IPS-20b (cell line): ENCODE measurements at regions not wholly inside any gene's neighbourhood (a gene's known extent, or its start where the extent isn't known, plus 50 kb on each side); places are given as distances from the start of the nearest gene placed in this dataset.
"Not testable (repeated sequence)": the region's sequence is repeated elsewhere in the genome, so short reads cannot be mapped to it uniquely, and the experiment has no call there.

Experiments
- H3K27ac ChIP-seq: one replicate; pipeline ENCODE4 v1.5.1; 2013; ENCODE audit warnings: low read length
- H3K27me3 ChIP-seq: 2 replicates; pipeline ENCODE4 v1.6.1; 2013; ENCODE audit warnings: mild to moderate bottlenecking, low read length, inconsistent platforms; ENCODE audit not compliant: insufficient read depth
- H3K36me3 ChIP-seq: 2 replicates; pipeline ENCODE4 v1.6.1; 2013; ENCODE audit warnings: low read depth, mild to moderate bottlenecking, inconsistent platforms, low read length, moderate library complexity; ENCODE audit not compliant: insufficient read depth
- H3K4me1 ChIP-seq: 2 replicates; pipeline ENCODE4 v1.6.1; 2013; ENCODE audit warnings: mild to moderate bottlenecking, control low read depth, inconsistent platforms, low read length, moderate library complexity; ENCODE audit not compliant: insufficient read depth
- H3K4me3 ChIP-seq: 2 replicates; pipeline ENCODE4 v1.5.1; 2013; ENCODE audit warnings: mild to moderate bottlenecking, low read length, inconsistent platforms
- H3K9ac ChIP-seq: 2 replicates; pipeline ENCODE4 v1.6.1; 2013; ENCODE audit warnings: low read depth, mild to moderate bottlenecking, inconsistent platforms, low read length, moderate library complexity
- H3K9me3 ChIP-seq: 2 replicates; pipeline ENCODE4 v1.6.1; 2013; ENCODE audit warnings: mild to moderate bottlenecking, low read depth, low read length, inconsistent platforms; ENCODE audit not compliant: insufficient read depth

GRCh38 chr21:34221331-34222030, 142.3 kb upstream of the KCNE2 start:
- Histone ChIP-seq H3K27ac (no peak overlapping the region), H3K27me3 (no peaks in the 10 kb centered on the region), H3K4me3 (no peak overlapping the region), H3K9me3 (no peaks in the 10 kb centered on the region), H3K4me1 (no peaks in the 10 kb centered on the region), H3K9ac (no peak overlapping the region), H3K36me3 (no peaks in the 10 kb centered on the region)

GRCh38 chr21:34222031-34222335, 141.8 kb upstream of the KCNE2 start:
- Histone ChIP-seq H3K36me3 (no peaks in the 10 kb centered on the region), H3K4me3 (no peak overlapping the region), H3K9ac (no peak overlapping the region), H3K4me1 (no peaks in the 10 kb centered on the region), H3K9me3 (no peaks in the 10 kb centered on the region), H3K27me3 (no peaks in the 10 kb centered on the region), H3K27ac (no peak overlapping the region)

- Histone ChIP-seq H3K36me3 (no peaks in the 10 kb centered on the region), H3K9me3 (no peaks in the 10 kb centered on the region), H3K4me3 (no peak overlapping the region), H3K4me1 (no peaks in the 10 kb centered on the region), H3K27ac (no peak overlapping the region), H3K9ac (no peak overlapping the region), H3K27me3 (no peaks in the 10 kb centered on the region)
Measured at GRCh38 chr21:34223376-34223775, 140.4 kb upstream of the KCNE2 start.

- Histone ChIP-seq H3K27me3 (no peaks in the 10 kb centered on the region), H3K36me3 (no peaks in the 10 kb centered on the region), H3K27ac (no peak overlapping the region), H3K4me3 (no peak overlapping the region), H3K4me1 (no peaks in the 10 kb centered on the region), H3K9me3 (no peaks in the 10 kb centered on the region), H3K9ac (no peak overlapping the region)
Measured at GRCh38 chr21:34227386-34227852, 136.4 kb upstream of the KCNE2 start.

- Histone ChIP-seq H3K4me3 (no peak overlapping the region), H3K27me3 (no peaks in the 10 kb centered on the region), H3K9me3 (no peaks in the 10 kb centered on the region), H3K4me1 (no peaks in the 10 kb centered on the region), H3K9ac (no peak overlapping the region), H3K27ac (no peak overlapping the region), H3K36me3 (no peaks in the 10 kb centered on the region)
Measured at GRCh38 chr21:34228792-34229191, 135.0 kb upstream of the KCNE2 start.

GRCh38 chr21:34229353-34229752, 134.5 kb upstream of the KCNE2 start:
- Histone ChIP-seq H3K4me1 (no peaks in the 10 kb centered on the region), H3K9ac (no peak overlapping the region), H3K9me3 (no peaks in the 10 kb centered on the region), H3K27me3 (no peaks in the 10 kb centered on the region), H3K36me3 (no peaks in the 10 kb centered on the region), H3K27ac (no peak overlapping the region), H3K4me3 (no peak overlapping the region)

GRCh38 chr21:34233741-34234140, 130.1 kb upstream of the KCNE2 start:
- H3K4me1 ChIP-seq, H3K9ac ChIP-seq, H3K36me3 ChIP-seq, H3K27me3 ChIP-seq, H3K27ac ChIP-seq, H3K4me3 ChIP-seq, H3K9me3 ChIP-seq: not testable (repeated sequence)

- 0 out of 2 replicates have a peak, but pooled peaks cover 8% of the 10 kb centered on the region for H3K4me1 ChIP-seq
- H3K27me3 ChIP-seq: no peaks in the 10 kb centered on the region
- H3K27ac ChIP-seq: no peak overlapping the region
- H3K9ac ChIP-seq: no peak overlapping the region
- H3K36me3 ChIP-seq: no peaks in the 10 kb centered on the region
- no peaks in the 10 kb centered on the region for H3K9me3 ChIP-seq
- H3K4me3 ChIP-seq: no peak overlapping the region
Measured at GRCh38 chr21:34235514-34235913, 128.3 kb upstream of the KCNE2 start.

GRCh38 chr21:34242973-34243372, 120.8 kb upstream of the KCNE2 start:
- Histone ChIP-seq H3K9ac (no peak overlapping the region), H3K4me1 (no peaks in the 10 kb centered on the region), H3K27ac (no peak overlapping the region), H3K9me3 (no peaks in the 10 kb centered on the region), H3K4me3 (no peak overlapping the region), H3K36me3 (no peaks in the 10 kb centered on the region), H3K27me3 (no peaks in the 10 kb centered on the region)

- Histone ChIP-seq H3K36me3 (no peaks in the 10 kb centered on the region), H3K27me3 (no peaks in the 10 kb centered on the region), H3K9me3 (no peaks in the 10 kb centered on the region), H3K4me3 (no peak overlapping the region), H3K27ac (no peak overlapping the region), H3K4me1 (no peaks in the 10 kb centered on the region), H3K9ac (no peak overlapping the region)
Measured at GRCh38 chr21:34243562-34243961, 120.2 kb upstream of the KCNE2 start.

- H3K4me1 ChIP-seq: no peaks in the 10 kb centered on the region
- no peak overlapping the region for H3K4me3 ChIP-seq
- H3K27ac ChIP-seq: no peak overlapping the region
- no peaks in the 10 kb centered on the region for H3K36me3 ChIP-seq
- H3K9ac ChIP-seq: no peak overlapping the region
- peaks cover 8% of the 10 kb centered on the region for H3K9me3 ChIP-seq
- no peaks in the 10 kb centered on the region for H3K27me3 ChIP-seq
Measured at GRCh38 chr21:34252751-34253150, 111.1 kb upstream of the KCNE2 start.

GRCh38 chr21:34255073-34255472, 108.7 kb upstream of the KCNE2 start:
- no peaks in the 10 kb centered on the region for H3K27me3 ChIP-seq
- H3K9ac ChIP-seq: no peak overlapping the region
- no peak overlapping the region for H3K27ac ChIP-seq
- H3K4me1 ChIP-seq: no peaks in the 10 kb centered on the region
- no peaks in the 10 kb centered on the region for H3K36me3 ChIP-seq
- H3K4me3 ChIP-seq: no peak overlapping the region
- H3K9me3 ChIP-seq: peaks cover 8% of the 10 kb centered on the region
